ENCODE measurements at regions not wholly inside any gene's neighbourhood (a gene's known extent, or its start where the extent isn't known, plus 50 kb on each side); places are given as distances from the start of the nearest gene placed in this dataset.
"Not testable (repeated sequence)": the region's sequence is repeated elsewhere in the genome, so short reads cannot be mapped to it uniquely, and the experiment has no call there.

DNA sequence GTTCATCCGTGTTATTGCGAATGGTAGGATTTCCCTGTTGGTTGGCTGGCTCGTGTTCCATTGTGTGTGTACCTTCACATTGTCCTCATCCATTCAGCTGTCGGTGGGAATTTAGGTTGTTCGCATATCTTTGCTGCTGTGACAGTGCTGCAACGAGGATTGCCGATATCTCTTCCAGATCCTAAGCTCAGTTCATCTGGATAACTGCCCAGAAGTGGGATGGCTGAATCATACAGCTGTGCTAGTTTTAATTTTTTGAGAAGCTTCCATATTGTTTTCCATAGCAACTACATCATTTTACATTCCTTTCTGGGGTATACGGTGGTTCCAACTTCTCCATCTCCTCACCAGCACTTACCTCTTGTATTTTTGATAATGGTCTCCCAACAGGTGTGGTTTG is 292.8 kb upstream of the SFSWAP start:
- no peak overlapping the region for H3K27ac Mint-ChIP-seq
- H3K27me3 Mint-ChIP-seq = peaks cover 19 to 40% of the 10 kb centered on the region in 2 donors
- peaks cover 0 to 5% of the 10 kb centered on the region in 2 donors for H3K9me3 Mint-ChIP-seq
- DNase-seq = no peak
- H3K4me1 Mint-ChIP-seq (ENCODE audit: low read depth in 2 of 2) = no peaks in the 10 kb centered on the region
- ATAC-seq (replicated peaks) = no peak
- no peaks in the 10 kb centered on the region for H3K36me3 Mint-ChIP-seq (ENCODE audit: insufficient read depth)
- no peak overlapping the region for H3K4me3 Mint-ChIP-seq

DNA sequence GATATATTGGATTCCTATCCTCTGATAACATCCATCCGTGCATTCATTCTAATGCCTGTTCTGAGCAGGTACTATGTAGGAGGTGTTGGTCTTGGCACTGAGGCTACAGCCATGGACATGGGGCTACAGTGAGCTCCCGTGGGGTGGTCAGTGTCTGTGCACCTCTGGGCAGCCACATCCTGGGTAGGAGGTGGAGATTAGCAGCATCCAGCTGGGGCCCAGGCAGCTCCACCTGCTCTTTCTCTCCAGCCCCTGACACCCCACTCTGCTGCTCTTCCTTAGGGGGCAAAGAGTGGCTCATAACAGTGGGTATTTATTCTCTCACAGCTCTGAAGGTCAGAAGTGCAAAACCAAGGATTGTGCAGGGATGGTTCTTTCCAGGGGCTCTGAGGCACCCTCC is 292.0 kb upstream of the SFSWAP start:
- ATAC-seq (replicated peaks) = no peak
- Mint-ChIP-seq H3K4me3 (no peak overlapping the region), H3K9me3 (peaks cover 0 to 12% of the 10 kb centered on the region in 2 donors)

DNA sequence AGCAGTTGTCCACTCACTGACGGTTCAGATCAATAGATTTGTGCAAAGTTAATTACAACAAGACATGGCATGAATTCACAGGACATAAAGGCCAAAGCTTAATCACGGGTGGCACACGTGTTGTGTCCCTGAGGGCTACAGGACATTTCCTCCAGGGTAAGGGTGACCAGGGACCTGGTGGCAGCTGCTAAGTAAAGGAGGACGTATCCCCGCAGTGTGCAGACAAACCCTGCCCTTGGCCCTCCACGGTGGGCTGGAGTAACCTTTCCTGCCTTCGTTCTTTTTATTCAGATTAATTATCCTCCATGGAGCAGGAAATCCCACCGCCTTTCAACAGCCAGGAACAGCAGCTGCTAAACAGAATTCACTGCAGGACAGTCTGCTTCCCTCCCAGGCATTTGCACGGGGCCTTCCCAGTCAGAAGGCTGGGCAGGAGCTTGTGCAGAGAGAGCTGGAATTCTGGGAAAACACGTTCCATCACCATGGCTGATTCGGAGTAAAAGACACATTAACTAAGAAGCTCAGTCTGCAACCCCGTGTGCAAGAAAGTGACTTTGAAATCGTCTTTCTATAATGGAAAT is 289.9 kb upstream of the SFSWAP start:
- H3K27me3 Mint-ChIP-seq = peaks cover 25 to 60% of the 10 kb centered on the region in 2 donors
- ATAC-seq (replicated peaks) = no peak
- no peak overlapping the region for H3K4me3 Mint-ChIP-seq

More for the DNA sequence above, 292.0 kb upstream of the SFSWAP start:
- Mint-ChIP-seq H3K27me3 (peaks cover 19 to 48% of the 10 kb centered on the region in 2 donors), H3K36me3 (ENCODE audit: insufficient read depth) (no peaks in the 10 kb centered on the region), H3K4me1 (ENCODE audit: low read depth in 2 of 2) (no peaks in the 10 kb centered on the region), H3K27ac (no peak overlapping the region)
- DNase-seq = no peak

DNA sequence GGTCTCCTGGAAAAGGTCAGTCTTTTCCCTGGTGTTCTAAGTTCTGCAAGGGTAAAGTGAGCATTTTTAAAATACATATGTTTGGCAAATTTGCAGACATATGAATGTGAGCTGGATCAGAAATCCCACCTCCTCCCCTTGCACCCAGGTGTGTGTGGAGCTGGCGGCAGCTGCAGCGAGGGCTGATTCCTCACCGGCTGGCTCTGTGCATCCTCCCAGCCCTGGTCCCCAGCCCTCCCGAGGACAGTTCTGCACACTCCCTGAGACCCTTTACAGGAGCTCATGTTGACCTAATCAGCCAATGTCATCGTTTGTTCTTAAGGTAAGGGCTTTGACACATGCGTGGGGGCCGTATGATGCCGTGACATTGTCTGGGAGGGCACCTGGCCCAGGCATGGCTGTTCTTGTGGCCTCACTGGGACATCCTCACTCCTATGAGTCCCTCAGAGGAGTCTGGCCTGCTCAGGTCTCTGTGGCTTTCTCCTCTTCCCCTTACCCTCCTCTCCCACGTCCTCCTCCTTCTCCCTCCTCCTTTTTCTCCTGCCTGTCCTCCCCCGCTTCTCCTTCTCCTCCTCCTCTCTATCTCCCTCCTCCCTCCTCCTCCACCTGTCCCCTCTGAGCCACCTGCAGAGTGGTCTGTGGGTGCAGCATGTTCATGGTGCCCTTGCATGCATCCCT is 289.2 kb upstream of the SFSWAP start:
- no peaks in the 10 kb centered on the region for H3K4me1 Mint-ChIP-seq (ENCODE audit: low read depth in 2 of 2)
- peaks cover 0 to 22% of the 10 kb centered on the region in 2 donors for H3K9me3 Mint-ChIP-seq
- no peaks in the 10 kb centered on the region for H3K36me3 Mint-ChIP-seq (ENCODE audit: insufficient read depth)
- no peak for DNase-seq
- no peak overlapping the region for H3K4me3 Mint-ChIP-seq
- peaks cover 25 to 60% of the 10 kb centered on the region in 2 donors for H3K27me3 Mint-ChIP-seq
- H3K27ac Mint-ChIP-seq = no peak overlapping the region
- ATAC-seq (replicated peaks) = no peak

More for the DNA sequence above, 289.9 kb upstream of the SFSWAP start:
- Mint-ChIP-seq H3K36me3 (ENCODE audit: insufficient read depth) (no peaks in the 10 kb centered on the region), H3K9me3 (peaks cover 0 to 22% of the 10 kb centered on the region in 2 donors), H3K4me1 (ENCODE audit: low read depth in 2 of 2) (no peaks in the 10 kb centered on the region), H3K27ac (no peak overlapping the region)
- no peak for DNase-seq

DNA sequence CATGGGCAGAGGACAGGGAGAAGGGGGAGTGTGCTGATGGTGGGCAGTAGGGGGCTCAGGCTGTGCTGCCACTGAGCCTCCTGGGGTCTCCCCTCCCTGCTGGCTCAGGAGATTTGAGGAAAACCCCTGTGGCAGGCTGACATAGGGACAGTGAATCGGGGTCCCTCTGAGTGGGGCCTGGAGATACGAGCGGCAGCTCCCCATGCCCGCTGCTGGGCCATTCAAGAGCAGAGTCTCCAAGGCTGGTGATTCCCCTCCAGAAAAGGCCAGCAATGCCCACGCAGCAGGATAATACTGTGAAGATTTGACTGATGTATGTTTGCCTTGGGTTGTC is 288.7 kb upstream of the SFSWAP start:
- no peaks in the 10 kb centered on the region for H3K36me3 Mint-ChIP-seq (ENCODE audit: insufficient read depth)
- no peak for DNase-seq
- H3K27me3 Mint-ChIP-seq = peaks cover 25 to 60% of the 10 kb centered on the region in 2 donors
- no peaks in the 10 kb centered on the region for H3K4me1 Mint-ChIP-seq (ENCODE audit: low read depth in 2 of 2)
- H3K9me3 Mint-ChIP-seq = peaks cover 0 to 22% of the 10 kb centered on the region in 2 donors
- ATAC-seq (replicated peaks) = no peak
- no peak overlapping the region for H3K27ac Mint-ChIP-seq
- no peak overlapping the region for H3K4me3 Mint-ChIP-seq

DNA sequence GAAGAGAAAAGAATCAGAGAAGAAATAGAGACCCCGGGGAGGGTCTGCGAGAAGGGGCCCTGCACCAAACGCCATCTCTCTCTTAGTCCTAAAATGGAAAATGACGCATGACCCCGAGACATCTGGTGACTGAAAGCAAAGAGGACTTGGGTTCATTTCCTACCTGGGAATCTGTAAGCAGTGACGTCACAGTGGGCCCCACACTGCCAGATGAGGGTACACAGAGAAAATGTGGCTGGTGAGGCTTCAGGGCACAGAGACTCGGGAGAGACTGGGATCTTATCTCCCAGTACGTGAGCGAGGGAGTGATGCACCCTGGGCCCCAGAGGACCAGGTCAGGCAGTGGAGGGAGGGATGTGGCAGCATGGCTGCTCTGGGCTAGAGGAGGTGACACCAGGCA is 288.1 kb upstream of the SFSWAP start:
- peaks cover 0 to 22% of the 10 kb centered on the region in 2 donors for H3K9me3 Mint-ChIP-seq
- H3K27ac Mint-ChIP-seq = no peak overlapping the region
- DNase-seq (no peak), ATAC-seq (replicated peaks) (no peak)
- H3K4me1 Mint-ChIP-seq (ENCODE audit: low read depth in 2 of 2) = no peaks in the 10 kb centered on the region
- H3K36me3 Mint-ChIP-seq (ENCODE audit: insufficient read depth) = no peaks in the 10 kb centered on the region
- H3K27me3 Mint-ChIP-seq = peaks cover 25 to 61% of the 10 kb centered on the region in 2 donors
- H3K4me3 Mint-ChIP-seq = no peak overlapping the region

DNA sequence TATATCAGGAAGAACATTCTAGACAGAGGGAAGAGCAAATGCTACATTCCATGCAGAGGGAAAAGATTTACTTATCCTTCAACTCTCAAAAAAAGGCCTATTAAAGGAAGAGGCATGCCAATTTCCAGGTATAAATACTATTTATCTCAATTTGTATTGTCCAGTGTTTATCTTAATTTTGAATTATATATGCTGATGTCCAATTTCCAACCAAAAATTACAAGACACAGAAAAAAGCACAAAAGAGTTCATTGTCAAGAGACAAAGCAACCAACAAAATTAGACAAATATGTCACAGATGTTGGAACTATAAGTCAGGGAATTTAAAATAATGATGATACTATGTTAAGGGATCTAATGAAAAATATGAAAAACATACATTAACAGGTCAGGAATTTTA is 286.6 kb upstream of the SFSWAP start:
- H3K4me3 Mint-ChIP-seq = no peak overlapping the region
- DNase-seq (no peak), ATAC-seq (replicated peaks) (no peak)
- H3K4me1 Mint-ChIP-seq (ENCODE audit: low read depth in 2 of 2) = no peaks in the 10 kb centered on the region
- no peak overlapping the region for H3K27ac Mint-ChIP-seq
- peaks cover 0 to 22% of the 10 kb centered on the region in 2 donors for H3K9me3 Mint-ChIP-seq
- H3K27me3 Mint-ChIP-seq = peaks cover 25 to 65% of the 10 kb centered on the region in 2 donors
- H3K36me3 Mint-ChIP-seq (ENCODE audit: insufficient read depth) = no peaks in the 10 kb centered on the region

DNA sequence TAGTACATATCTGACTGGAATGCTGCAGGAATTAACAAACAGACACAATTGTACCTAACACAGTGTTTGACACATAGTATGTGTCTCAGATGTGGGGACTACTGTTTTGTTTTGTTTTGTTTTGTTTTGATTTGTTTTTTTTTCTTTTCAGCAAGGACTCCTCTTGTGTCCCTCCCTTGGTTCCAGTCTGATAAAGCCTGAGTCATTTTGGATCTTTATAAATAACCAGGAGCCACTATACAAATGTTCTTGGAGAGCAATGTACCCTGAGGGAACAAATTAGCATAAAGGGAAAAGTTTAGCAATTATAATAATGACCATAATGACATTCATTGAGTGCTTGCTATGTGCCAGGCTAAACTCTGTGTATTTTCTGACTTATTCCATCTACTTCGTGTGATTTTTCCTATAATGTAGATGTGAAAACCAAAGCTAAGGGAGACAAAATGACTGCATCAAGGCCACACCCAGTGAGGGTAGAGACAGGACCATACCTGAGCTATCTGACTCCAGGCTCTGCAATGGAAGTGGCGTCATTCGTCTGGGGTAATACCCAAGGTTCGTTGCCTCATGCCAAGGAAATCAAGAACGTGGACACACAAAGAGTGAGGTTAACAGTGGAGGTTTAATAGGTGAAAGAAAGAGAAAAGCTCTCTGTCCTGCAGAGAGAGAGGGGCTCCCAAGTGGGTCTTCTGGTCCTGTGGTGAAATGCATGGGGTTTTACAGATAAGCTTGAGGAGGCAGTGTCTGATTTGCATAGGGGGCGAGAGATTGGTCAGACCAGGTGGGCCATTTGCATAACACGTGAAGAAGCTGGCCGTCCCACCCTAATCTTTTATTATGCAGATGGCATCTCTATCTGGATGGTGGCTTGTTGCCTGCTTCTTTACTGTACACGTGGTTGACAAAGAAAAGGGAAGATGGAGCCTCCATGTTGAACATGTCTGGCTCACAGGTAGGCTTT is 285.5 kb upstream of the SFSWAP start:
- no peak for DNase-seq
- Mint-ChIP-seq H3K27me3 (peaks cover 25 to 61% of the 10 kb centered on the region in 2 donors), H3K9me3 (peaks cover 0 to 22% of the 10 kb centered on the region in 2 donors), H3K36me3 (ENCODE audit: insufficient read depth) (no peaks in the 10 kb centered on the region), H3K27ac (no peak overlapping the region), H3K4me1 (ENCODE audit: low read depth in 2 of 2) (no peaks in the 10 kb centered on the region), H3K4me3 (no peak overlapping the region)
- ATAC-seq (replicated peaks) = no peak

DNA sequence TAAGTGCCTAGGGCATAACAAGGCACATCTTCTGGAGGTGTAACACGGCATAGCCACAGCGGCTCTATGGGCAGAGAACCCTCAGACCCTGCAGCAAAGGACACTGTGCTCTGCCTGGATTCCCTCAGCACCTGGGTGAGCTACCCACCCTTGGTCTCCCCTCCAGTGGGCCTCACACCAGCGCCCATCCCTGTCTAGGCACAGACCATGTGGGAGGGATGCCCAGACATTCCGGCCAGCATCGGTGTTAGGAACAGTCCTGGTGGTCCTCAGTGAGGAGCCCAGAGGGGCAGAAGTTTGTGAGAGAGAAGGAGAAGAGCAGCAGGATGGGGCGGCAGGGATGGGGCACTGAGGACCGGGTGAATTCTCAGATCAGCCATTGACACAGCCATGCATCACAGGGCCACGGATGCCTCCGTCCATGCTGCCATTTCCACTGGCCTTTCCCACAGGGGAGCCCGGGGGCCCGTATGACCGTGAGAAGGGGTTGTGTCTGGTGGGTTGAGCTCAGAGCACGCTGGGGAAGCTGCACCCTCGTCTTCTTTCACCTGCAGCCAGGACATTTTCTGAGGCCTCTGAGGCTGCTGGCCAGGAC is 282.7 kb upstream of the SFSWAP start:
- no peak for DNase-seq
- peaks cover 2% of the 10 kb centered on the region for H3K36me3 Mint-ChIP-seq (ENCODE audit: insufficient read depth)
- H3K27me3 Mint-ChIP-seq = peaks cover 18 to 57% of the 10 kb centered on the region in 2 donors
- H3K4me3 Mint-ChIP-seq = no peak overlapping the region
- H3K9me3 Mint-ChIP-seq = peaks cover 0 to 17% of the 10 kb centered on the region in 2 donors
- H3K4me1 Mint-ChIP-seq (ENCODE audit: low read depth in 2 of 2) = no peaks in the 10 kb centered on the region
- H3K27ac Mint-ChIP-seq = no peak overlapping the region
- ATAC-seq (replicated peaks) = no peak

DNA sequence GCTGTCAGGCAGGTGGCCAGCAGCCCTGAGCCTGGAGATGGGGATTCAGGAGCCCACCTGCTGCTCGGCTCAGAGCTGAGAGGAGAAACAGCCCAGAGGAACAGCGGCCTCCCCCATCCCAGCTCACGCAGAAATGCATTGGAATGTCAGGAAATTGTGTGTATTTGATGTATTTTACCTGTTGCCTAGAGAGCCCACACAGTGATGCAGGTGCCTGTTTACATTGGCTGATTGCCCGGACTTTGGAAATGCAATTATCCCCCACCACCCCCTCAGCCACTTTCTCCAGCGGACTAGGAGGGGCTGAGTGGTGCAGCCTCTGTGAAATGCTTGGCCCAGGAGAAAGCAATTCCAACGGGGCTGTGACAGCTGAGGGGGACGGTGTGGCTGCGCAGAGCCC is 281.7 kb upstream of the SFSWAP start:
- H3K27ac Mint-ChIP-seq = not testable (repeated sequence)

DNA sequence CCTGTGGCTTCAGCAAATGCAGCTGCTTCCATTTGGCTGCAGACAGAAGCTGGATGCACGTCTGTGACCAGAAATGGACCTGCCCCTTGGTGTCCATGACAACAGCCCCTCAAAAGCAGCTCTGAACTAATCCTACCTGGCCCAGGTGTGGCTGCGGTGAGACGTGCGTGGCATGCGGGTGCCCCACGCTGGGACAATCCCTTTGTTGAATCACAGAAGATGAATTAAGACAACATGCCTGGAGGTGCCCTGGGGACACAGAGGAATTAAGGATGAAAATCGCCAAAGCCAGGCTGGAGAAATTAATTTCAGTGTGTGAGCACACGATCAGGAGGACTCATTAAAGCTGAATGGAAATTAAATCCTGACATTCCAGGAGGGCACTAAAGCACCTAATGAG is 281.2 kb upstream of the SFSWAP start:
- H3K4me3 Mint-ChIP-seq; DNase-seq; H3K4me1 Mint-ChIP-seq (ENCODE audit: low read depth in 2 of 2); H3K9me3 Mint-ChIP-seq; H3K36me3 Mint-ChIP-seq (ENCODE audit: insufficient read depth); ATAC-seq (replicated peaks); H3K27ac Mint-ChIP-seq: not testable (repeated sequence)
- peaks cover 24 to 57% of the 10 kb centered on the region in 2 donors for H3K27me3 Mint-ChIP-seq

More for the DNA sequence above, 281.7 kb upstream of the SFSWAP start:
- H3K27me3 Mint-ChIP-seq = peaks cover 19 to 52% of the 10 kb centered on the region in 2 donors
- not testable (repeated sequence) for H3K9me3 Mint-ChIP-seq; H3K4me3 Mint-ChIP-seq; ATAC-seq (replicated peaks); H3K4me1 Mint-ChIP-seq (ENCODE audit: low read depth in 2 of 2); H3K36me3 Mint-ChIP-seq (ENCODE audit: insufficient read depth); DNase-seq

DNA sequence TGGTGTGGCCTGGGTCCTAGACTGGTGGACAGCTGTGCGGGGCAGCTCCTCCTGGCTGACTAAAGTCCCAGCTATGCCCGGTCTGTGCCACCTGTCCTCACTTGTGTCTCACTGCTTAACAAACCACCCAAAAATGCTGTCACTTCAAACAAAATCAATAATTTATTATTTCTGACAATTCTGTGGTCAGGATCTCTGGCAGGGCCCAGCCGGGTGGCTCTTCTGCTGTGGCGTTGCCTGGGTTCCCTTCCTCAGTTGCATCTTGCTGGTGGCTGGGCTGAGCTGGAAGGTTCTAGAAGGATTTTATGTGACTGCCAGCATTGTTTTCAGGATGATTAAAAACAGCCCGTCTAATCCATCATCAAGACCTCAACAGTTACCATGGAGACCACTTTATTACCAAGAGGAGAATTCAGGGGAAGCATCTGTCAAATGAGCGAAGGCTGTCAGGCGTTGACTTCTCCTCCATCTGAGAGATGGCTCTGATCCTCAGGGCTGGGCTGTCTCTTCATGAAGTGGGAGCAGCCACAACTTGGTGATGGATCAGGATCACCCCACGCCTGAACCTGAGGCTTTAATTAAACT is 280.6 kb upstream of the SFSWAP start:
- Mint-ChIP-seq H3K4me1 (ENCODE audit: low read depth in 2 of 2) (no peaks in the 10 kb centered on the region), H3K27ac (no peak overlapping the region), H3K9me3 (no peaks in the 10 kb centered on the region), H3K36me3 (ENCODE audit: insufficient read depth) (peaks cover 2% of the 10 kb centered on the region), H3K4me3 (no peak overlapping the region), H3K27me3 (peaks cover 27 to 58% of the 10 kb centered on the region in 2 donors)
- ATAC-seq (replicated peaks) = no peak
- DNase-seq = no peak

DNA sequence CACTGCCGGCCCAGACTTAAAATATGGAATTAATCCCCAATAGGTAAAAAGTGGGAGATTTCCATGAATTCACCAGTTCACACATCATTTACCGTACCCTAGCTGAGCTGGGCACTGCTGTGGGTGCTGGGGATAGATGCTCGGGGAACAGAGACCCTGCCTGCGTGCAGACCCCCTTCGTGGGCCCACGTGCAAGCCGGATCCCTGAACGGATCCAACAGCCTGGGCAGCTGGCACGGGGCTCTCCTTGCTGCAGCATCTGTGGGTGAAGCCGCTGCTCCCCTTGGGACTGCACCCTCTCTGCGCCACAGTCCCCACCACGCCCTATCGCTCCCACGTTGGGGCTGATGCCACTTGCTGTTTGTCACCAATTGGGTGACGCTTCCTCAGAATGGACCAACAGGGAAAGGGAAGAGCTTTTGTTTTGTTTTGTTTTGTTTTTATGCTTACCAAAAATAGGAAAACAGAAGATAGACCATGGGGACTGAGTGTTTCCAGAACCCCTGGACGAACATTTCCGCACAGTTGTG is 279.7 kb upstream of the SFSWAP start:
- not testable (repeated sequence) for H3K9me3 Mint-ChIP-seq; H3K4me3 Mint-ChIP-seq; ATAC-seq (replicated peaks); DNase-seq; H3K27ac Mint-ChIP-seq; H3K4me1 Mint-ChIP-seq (ENCODE audit: low read depth in 2 of 2); H3K36me3 Mint-ChIP-seq (ENCODE audit: insufficient read depth)
- peaks cover 28 to 59% of the 10 kb centered on the region in 2 donors for H3K27me3 Mint-ChIP-seq

All from effector memory CD8-positive, alpha-beta T cell (primary cell).